DMS153 treated with DMSO at 0.1 percent for 48 hours (cell line): ENCODE measurements at regions not wholly inside any gene's neighbourhood (a gene's known extent, or its start where the extent isn't known, plus 50 kb on each side); places are given as distances from the start of the nearest gene placed in this dataset.

Source experiments
- DNase-seq: peaks from one replicate; lab custom pipeline; 2025; ENCODE audit not compliant: unreplicated experiment; lab: John Stamatoyannopoulos, UW

- no peak for DNase-seq
Observed at GRCh38 chr20:43804781-43805180, 78.0 kb upstream of the GTSF1L start.

- DNase-seq: no peak
Observed at GRCh38 chr20:43803276-43803675, 76.5 kb upstream of the GTSF1L start.

- no peak for DNase-seq
Observed at GRCh38 chr20:43800186-43800585, 73.4 kb upstream of the GTSF1L start.

DNA sequence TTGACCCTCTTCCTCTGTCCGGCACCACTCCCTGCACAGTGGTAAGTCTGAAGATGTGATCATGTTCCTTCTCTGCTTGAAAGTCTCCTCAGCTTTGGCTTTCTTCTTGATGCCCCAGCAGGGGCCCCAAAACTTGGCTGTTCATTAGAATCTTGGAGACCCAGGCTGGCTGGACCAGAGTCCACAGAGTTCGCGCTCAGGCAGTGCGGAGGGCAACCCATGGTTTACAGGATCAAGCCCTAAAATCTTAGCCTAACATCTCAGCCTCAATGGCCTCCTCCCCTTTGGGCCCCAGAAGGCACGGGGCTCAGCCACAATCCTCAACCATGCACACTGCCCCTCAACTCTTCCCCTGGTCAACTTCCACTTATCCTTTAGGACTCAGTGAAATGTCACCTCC lies 72.9 kb upstream of the GTSF1L start:
- no peak for DNase-seq

- no peak for DNase-seq
Observed at GRCh38 chr20:43799150-43799711, 72.4 kb upstream of the GTSF1L start.

DNA sequence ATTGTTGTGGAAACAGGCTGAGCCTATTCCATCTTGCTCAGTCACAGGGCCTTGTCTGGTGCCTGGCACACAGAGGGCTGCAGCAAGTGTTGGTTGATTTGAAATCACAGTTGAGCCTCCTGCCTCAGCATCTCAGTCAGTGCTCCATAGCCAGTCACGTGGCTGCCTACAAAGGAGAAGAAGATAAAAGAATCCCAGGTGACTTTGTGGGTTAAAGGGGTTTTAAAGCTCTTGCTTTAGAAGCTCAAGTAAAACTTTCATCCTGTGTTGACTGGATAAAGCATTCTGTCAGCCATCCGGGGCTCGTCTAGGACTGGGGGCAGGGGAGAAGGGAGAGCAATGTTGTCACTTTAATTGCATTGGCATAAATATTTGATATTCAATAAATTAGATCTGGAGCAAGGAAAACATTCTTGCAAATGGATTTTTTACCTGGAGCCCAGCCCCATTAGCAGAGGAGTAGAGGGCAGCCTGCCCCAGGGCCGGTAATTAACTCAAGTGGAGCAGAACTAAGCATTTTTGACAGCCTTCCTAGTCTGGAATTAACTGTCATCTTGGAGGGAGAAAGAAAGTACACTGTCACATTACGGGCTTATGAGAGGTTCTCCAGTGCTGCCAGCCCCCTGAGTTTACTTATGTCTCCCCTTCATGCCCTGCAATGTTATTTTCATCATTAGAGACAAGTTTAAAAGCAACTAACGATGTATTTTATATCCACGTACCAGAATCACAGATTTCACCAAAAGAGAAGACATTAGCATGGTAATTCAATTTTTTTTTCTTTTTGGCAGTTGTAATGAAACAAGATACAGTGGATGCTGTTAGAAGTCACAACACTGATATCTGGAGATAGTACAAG lies 71.7 kb upstream of the GTSF1L start:
- no peak for DNase-seq

GRCh38 chr20:43794326-43794725 lies 67.5 kb upstream of the GTSF1L start:
- no peak for DNase-seq

- no peak for DNase-seq
Observed at GRCh38 chr20:43789593-43789992, 62.8 kb upstream of the GTSF1L start.

GRCh38 chr20:43787937-43788336 lies 61.1 kb upstream of the GTSF1L start:
- DNase-seq: no peak

DNA sequence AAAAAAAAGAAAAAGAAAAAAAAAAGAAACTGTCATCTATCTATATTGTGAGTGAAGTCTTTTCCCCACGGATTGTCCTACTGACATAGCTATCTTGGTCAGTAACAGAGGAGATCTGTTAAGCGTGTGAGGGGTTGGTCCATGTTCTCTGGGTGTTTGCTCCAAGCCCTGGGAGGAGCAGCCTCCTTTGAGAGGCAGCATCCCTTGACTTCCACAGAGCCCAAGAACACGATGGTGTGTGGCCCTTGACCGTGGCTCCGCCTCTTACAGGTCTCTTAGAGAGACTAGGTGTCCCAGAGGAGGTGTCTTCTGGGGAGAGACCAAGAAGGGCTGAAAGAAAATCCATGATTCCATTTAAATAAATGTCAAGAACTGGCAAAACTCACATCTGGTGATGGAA lies 60.1 kb upstream of the GTSF1L start:
- DNase-seq: no peak

GRCh38 chr20:43781215-43781614 lies 54.4 kb upstream of the GTSF1L start:
- no peak for DNase-seq

DNA sequence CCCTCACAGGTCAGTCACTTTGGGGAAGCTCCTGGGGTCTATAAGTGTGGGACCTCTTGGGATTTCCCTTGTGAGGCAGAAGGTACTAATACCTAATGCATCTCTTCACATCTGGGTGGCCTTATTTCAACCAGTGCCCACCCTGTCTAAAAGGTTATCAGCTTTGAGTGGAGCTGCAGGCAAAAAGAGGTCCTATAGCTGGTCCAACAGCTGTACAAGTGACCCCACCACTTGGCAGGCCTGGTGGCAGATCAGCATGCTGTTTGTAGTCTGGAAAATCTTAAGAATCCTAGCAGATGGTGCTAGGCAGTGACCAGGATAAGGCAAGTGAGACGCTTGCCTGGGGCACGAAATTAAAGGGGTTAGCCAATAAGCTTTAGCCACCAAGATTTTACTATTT lies 51.6 kb upstream of the GTSF1L start:
- DNase-seq: no peak

DNA sequence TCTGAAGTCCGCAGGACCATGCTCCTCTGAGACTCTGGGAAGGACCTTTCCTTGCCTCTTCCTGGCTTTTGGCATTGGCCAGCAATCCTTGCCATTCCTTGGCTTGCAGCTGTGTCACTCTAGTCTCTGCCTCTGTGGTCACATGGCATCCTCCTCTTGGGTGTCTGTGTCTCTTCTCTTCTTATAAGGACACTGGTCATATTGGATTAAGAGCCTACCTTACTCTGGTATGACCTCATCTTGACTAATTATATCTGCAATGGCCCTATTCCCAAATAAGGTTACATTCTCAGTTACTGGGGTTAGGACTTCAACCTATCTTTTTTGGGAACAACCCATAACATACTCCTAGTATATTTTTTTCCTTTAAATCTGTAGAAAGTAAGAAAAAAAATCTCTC lies 49.9 kb upstream of the GTSF1L start:
- no peak for DNase-seq
